ENCODE measurements at regions not wholly inside any gene's neighbourhood (a gene's known extent, or its start where the extent isn't known, plus 50 kb on each side); places are given as distances from the start of the nearest gene placed in this dataset.

GRCh38 chr2:207276858-207277257 is 111.1 kb upstream of the KLF7 start:
- DNase-seq (ENCODE audit: low read depth, low spot score) (no peak), ATAC-seq (no peak)
- intact Hi-C loops (cut with micrococcal nuclease; ENCODE audit: unreplicated experiment) = no loop called here
- H3K4me3 ChIP-seq (ENCODE audit: low read depth in 2 of 2, low read length in 2 of 2) = no peak overlapping the region
- H3K9me3 ChIP-seq (ENCODE audit: control insufficient read depth, insufficient read depth, low read depth, low read length) = no peaks in the 10 kb centered on the region
- CTCF ChIA-PET = no interaction called here
- no peaks in the 10 kb centered on the region for H3K4me1 ChIP-seq (ENCODE audit: control insufficient read depth, insufficient read depth, low read length)
- H3K36me3 ChIP-seq (ENCODE audit: control insufficient read depth, insufficient read depth, low read length) = no peaks in the 10 kb centered on the region
- no peak for TF ChIP-seq REST (IDR thresholded peaks at IDR 0.05; ENCODE audit: insufficient read depth in 1 of 2, low read depth in 2 of 2, low read length in 1 of 2)
- TF ChIP-seq SIN3A (IDR thresholded peaks at IDR 0.05; ENCODE audit: borderline replicate concordance, insufficient read depth, low read depth, low read length) = no peak
- TF ChIP-seq CTCF (IDR thresholded peaks at IDR 0.05) = no peak
- no peak for TF ChIP-seq POLR2AphosphoS5 (IDR thresholded peaks at IDR 0.05; ENCODE audit: low read depth, low read length)
- TF ChIP-seq TCF7L2 (IDR thresholded peaks at IDR 0.05; ENCODE audit: low read depth, low read length) = no peak
- H3K27me3 ChIP-seq (ENCODE audit: control insufficient read depth, insufficient read depth, low read length) = no peaks in the 10 kb centered on the region
- in situ Hi-C loops (cut with HindIII; ENCODE audit: low pct_unique_long_range_greater_than_20kb, low sequenced_read_pairs) = no loop called here
- POLR2A ChIA-PET = no interaction called here
- H3K27ac ChIP-seq (ENCODE audit: low read length) = no peak overlapping the region
- BruUV-seq (replicated peaks) = no TSS peak

- no peaks in the 10 kb centered on the region for H3K27me3 ChIP-seq (ENCODE audit: control insufficient read depth, insufficient read depth, low read length)
Observed at GRCh38 chr2:207279520-207279919, 113.8 kb upstream of the KLF7 start.

More at GRCh38 chr2:207279520-207279919, 113.8 kb upstream of the KLF7 start:
- H3K9me3 ChIP-seq (ENCODE audit: control insufficient read depth, insufficient read depth, low read depth, low read length) = no peaks in the 10 kb centered on the region
- ATAC-seq (no peak), DNase-seq (ENCODE audit: low read depth, low spot score) (no peak)
- BruUV-seq (replicated peaks) = no TSS peak
- in situ Hi-C loops (cut with HindIII; ENCODE audit: low pct_unique_long_range_greater_than_20kb, low sequenced_read_pairs) (no loop called here), intact Hi-C loops (cut with micrococcal nuclease; ENCODE audit: unreplicated experiment) (no loop called here)
- no peak for TF ChIP-seq SIN3A (IDR thresholded peaks at IDR 0.05; ENCODE audit: borderline replicate concordance, insufficient read depth, low read depth, low read length)
- TF ChIP-seq POLR2AphosphoS5 (IDR thresholded peaks at IDR 0.05; ENCODE audit: low read depth, low read length) = no peak
- TF ChIP-seq CTCF (IDR thresholded peaks at IDR 0.05) = no peak
- no peak for TF ChIP-seq TCF7L2 (IDR thresholded peaks at IDR 0.05; ENCODE audit: low read depth, low read length)
- TF ChIP-seq REST (IDR thresholded peaks at IDR 0.05; ENCODE audit: insufficient read depth in 1 of 2, low read depth in 2 of 2, low read length in 1 of 2) = no peak
- H3K36me3 ChIP-seq (ENCODE audit: control insufficient read depth, insufficient read depth, low read length) = no peaks in the 10 kb centered on the region
- no peak overlapping the region for H3K27ac ChIP-seq (ENCODE audit: low read length)
- POLR2A ChIA-PET = no interaction called here
- no peak overlapping the region for H3K4me3 ChIP-seq (ENCODE audit: low read depth in 2 of 2, low read length in 2 of 2)
- no peaks in the 10 kb centered on the region for H3K4me1 ChIP-seq (ENCODE audit: control insufficient read depth, insufficient read depth, low read length)
- CTCF ChIA-PET = no interaction called here

Data from Panc1 (cell line).